ENCODE measurements at regions not wholly inside any gene's neighbourhood (a gene's known extent, or its start where the extent isn't known, plus 50 kb on each side); places are given as distances from the start of the nearest gene placed in this dataset.
A peak's percentile ranks its signal among the peaks of the same experiment; 100 is the strongest.

DNA sequence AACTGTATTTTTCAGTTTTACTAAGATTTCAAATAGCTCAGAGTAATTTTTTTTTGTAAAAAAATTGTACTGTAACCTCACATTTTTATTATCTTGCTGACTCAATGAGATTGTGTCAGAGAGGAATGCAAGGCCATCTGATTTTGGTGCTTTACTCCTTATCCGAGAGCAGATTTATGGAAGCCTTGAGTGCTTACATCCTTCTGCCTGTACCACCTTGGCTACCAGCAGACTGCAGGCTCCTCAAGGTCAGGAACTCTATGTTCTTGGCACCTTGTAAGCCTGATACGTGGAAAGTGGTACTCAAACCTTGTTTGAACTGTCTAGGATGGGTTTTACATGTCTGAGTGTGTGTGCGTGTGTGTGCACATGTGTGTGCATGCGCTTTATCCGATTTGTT, 80.1 kb upstream of the MLIP start:
- intact Hi-C loops (cut with micrococcal nuclease) (no loop called here), in situ Hi-C loops (cut with MboI; ENCODE audit: low sequenced_read_pairs) (no loop called here), dilution Hi-C loops (cut with HindIII; ENCODE audit: low sequenced_read_pairs, unreplicated experiment) (no loop called here)
- no peak overlapping the region for H3K18ac ChIP-seq (ENCODE audit: low read depth, low read length)
- H2BK15ac ChIP-seq (ENCODE audit: low read depth, low read length): no peak overlapping the region
- 60% methylated on average over 1 of the region's 5 CpGs; no CpG with 5 or more reads in 1 of the 2 experiments for WGBS, 2 experiments (ENCODE audit: extremely low coverage in 2 of 2, insufficient read length in 1 of 2)
- H2AFZ ChIP-seq (replicated peaks; ENCODE audit: low read length, poor library complexity): peak overlapping the region; percentile 13
- no peak overlapping the region for H3K4me3 ChIP-seq (ENCODE audit: insufficient read depth, low read depth, low read length)
- no peak overlapping the region for H3K56ac ChIP-seq (ENCODE audit: extremely low read depth, insufficient read depth, low read length)
- no peaks in the 10 kb centered on the region for H3K36me3 ChIP-seq (ENCODE audit: control insufficient read depth, insufficient read depth, low read length)
- no peak overlapping the region for H2BK20ac ChIP-seq (ENCODE audit: low read depth, low read length)
- H3K4me1 ChIP-seq (ENCODE audit: control insufficient read depth, insufficient read depth, low read length): no peaks in the 10 kb centered on the region
- no peak overlapping the region for H3K4me2 ChIP-seq (ENCODE audit: low read depth, low read length)
- POLR2A ChIA-PET (ENCODE audit: unreplicated experiment): no interaction called here
- H3K9ac ChIP-seq (ENCODE audit: low read depth, low read length): no peak overlapping the region
- no peaks in the 10 kb centered on the region for H3K79me1 ChIP-seq (ENCODE audit: low read depth in 1 of 2, low read length in 2 of 2)
- no peak for ATAC-seq (ENCODE audit: low read depth)
- TF ChIP-seq POLR2A (IDR thresholded peaks at IDR 0.05; ENCODE audit: low read depth, low read length) (no peak), MAFK (IDR thresholded peaks at IDR 0.05; ENCODE audit: low read depth, low read length) (no peak), FOS (IDR thresholded peaks at IDR 0.05; ENCODE audit: low read depth, low read length) (no peak), ELK1 (IDR thresholded peaks at IDR 0.05; ENCODE audit: borderline replicate concordance, low read depth, low read length) (no peak)
- no peaks in the 10 kb centered on the region for H3K27me3 ChIP-seq (ENCODE audit: control insufficient read depth, insufficient read depth, low read length)
- H4K5ac ChIP-seq (ENCODE audit: low read depth, low read length): no peak overlapping the region
- H4K91ac ChIP-seq (ENCODE audit: insufficient read depth, low read depth, low read length): no peak overlapping the region
- DNase-seq: no peak
- no peak overlapping the region for H4K8ac ChIP-seq (ENCODE audit: low read depth in 2 of 2, low read length in 2 of 2)
- no peaks in the 10 kb centered on the region for H3K9me3 ChIP-seq (ENCODE audit: control insufficient read depth, insufficient read depth, low read length)
- H3K27ac ChIP-seq (ENCODE audit: insufficient read depth, low read length): no peak overlapping the region
- no peak overlapping the region for H3K4ac ChIP-seq (ENCODE audit: low read depth, low read length)
- H3K23ac ChIP-seq (ENCODE audit: low read depth, low read length): no peak overlapping the region; the same call in 1 of the 2 replicates
- H3K14ac ChIP-seq (replicated peaks; ENCODE audit: low read depth, low read length): 0 out of 2 replicates have a peak overlapping the region, but pooled peaks have one; percentile 41
- H2AK5ac ChIP-seq (ENCODE audit: low read depth, low read length): no peak overlapping the region
- no peak overlapping the region for H2BK120ac ChIP-seq (ENCODE audit: low read depth, low read length)
- H2BK5ac ChIP-seq (ENCODE audit: low read depth, low read length, poor library complexity, severe bottlenecking): no peak overlapping the region
- CTCF ChIA-PET: no interaction called here
- BruUV-seq (replicated peaks): no TSS peak
- H3K9me1 ChIP-seq (ENCODE audit: insufficient read depth, low read length): peaks cover 4% of the 10 kb centered on the region; the same call in 1 of the 2 replicates
- no peak overlapping the region for H2AK9ac ChIP-seq (replicated peaks; ENCODE audit: low read depth, low read length, poor library complexity)
- no peaks in the 10 kb centered on the region for H4K20me1 ChIP-seq (ENCODE audit: insufficient read depth, low read length)

Data from IMR-90 (cell line).